Limb (tissue), 2 donors: ENCODE measurements at regions not wholly inside any gene's neighbourhood (a gene's known extent, or its start where the extent isn't known, plus 50 kb on each side); places are given as distances from the start of the nearest gene placed in this dataset.

Experiments used
- DNase-seq, 2 donors: peaks; one replicate each; pipeline ENCODE4 v3.0.0-alpha.2; 2016; ENCODE audit errors: extremely low spot score in 2 of 2

GRCh38 chr2:219769090-219769910, 141.9 kb downstream of the SLC4A3 start:
- DNase-seq = peak; percentile 47 to 67

- no peak for DNase-seq
These were observed 144.7 kb downstream of the SLC4A3 start for GRCh38 chr2:219772103-219772635.

- no peak for DNase-seq
These were observed 145.3 kb downstream of the SLC4A3 start for GRCh38 chr2:219772697-219773096.

GRCh38 chr2:219775506-219775905, 148.1 kb downstream of the SLC4A3 start:
- no peak for DNase-seq

GRCh38 chr2:219777388-219777787, 150.0 kb downstream of the SLC4A3 start:
- no peak for DNase-seq

GRCh38 chr2:219778189-219778588, 150.8 kb downstream of the SLC4A3 start:
- no peak for DNase-seq

- peak in 1 of 2 donors; percentile 77 for DNase-seq
These were observed 155.4 kb downstream of the SLC4A3 start for GRCh38 chr2:219782737-219783348.

GRCh38 chr2:219783359-219783975, 156.0 kb downstream of the SLC4A3 start:
- peak in 1 of 2 donors; percentile 74 for DNase-seq

- no peak for DNase-seq
These were observed 156.7 kb downstream of the SLC4A3 start for GRCh38 chr2:219784178-219784577.

- no peak for DNase-seq
These were observed 162.0 kb downstream of the SLC4A3 start for GRCh38 chr2:219789476-219789875.

GRCh38 chr2:219792446-219792845, 165.0 kb downstream of the SLC4A3 start:
- no peak for DNase-seq

- no peak for DNase-seq
These were observed 171.0 kb downstream of the SLC4A3 start for GRCh38 chr2:219798430-219798829.

- DNase-seq = no peak
These were observed 175.9 kb downstream of the SLC4A3 start for GRCh38 chr2:219803294-219803693.

GRCh38 chr2:219810895-219811294, 183.5 kb downstream of the SLC4A3 start:
- no peak for DNase-seq

- no peak for DNase-seq
These were observed 185.2 kb downstream of the SLC4A3 start for GRCh38 chr2:219812672-219813071.

GRCh38 chr2:219820767-219821166, 193.3 kb downstream of the SLC4A3 start:
- DNase-seq = no peak

- no peak for DNase-seq
These were observed 196.1 kb downstream of the SLC4A3 start for GRCh38 chr2:219823574-219823973.

- no peak for DNase-seq
These were observed 197.6 kb downstream of the SLC4A3 start for GRCh38 chr2:219824996-219825395.

GRCh38 chr2:219828127-219828526, 200.7 kb downstream of the SLC4A3 start:
- no peak for DNase-seq

GRCh38 chr2:219829667-219830352, 202.4 kb downstream of the SLC4A3 start:
- DNase-seq = peak in 1 of 2 donors; percentile 35

- no peak for DNase-seq
These were observed 202.9 kb downstream of the SLC4A3 start for GRCh38 chr2:219830353-219830738.

- DNase-seq = no peak
These were observed 204.5 kb downstream of the SLC4A3 start for GRCh38 chr2:219831957-219832356.
